H9 (cell line): ENCODE measurements at regions not wholly inside any gene's neighbourhood (a gene's known extent, or its start where the extent isn't known, plus 50 kb on each side); places are given as distances from the start of the nearest gene placed in this dataset.

ENCODE experiments used
- DNase-seq: peaks from one replicate; pipeline ENCODE4 v3.0.0-alpha.2; 2017
- H2AFZ ChIP-seq: one replicate; pipeline ENCODE4 v1.6.1; 2013; ENCODE audit warnings: mild to moderate bottlenecking, low read length, control low read depth, moderate library complexity
- H2AK5ac ChIP-seq: 2 replicates; pipeline ENCODE4 v1.6.1; 2013; ENCODE audit warnings: low read length, control low read depth, mixed read lengths; ENCODE audit not compliant: insufficient read length
- H2BK120ac ChIP-seq: one replicate; pipeline ENCODE4 v1.6.1; 2013; ENCODE audit warnings: low read depth, mild to moderate bottlenecking, low read length, control low read depth, inconsistent platforms; ENCODE audit not compliant: poor library complexity, severe bottlenecking
- H2BK12ac ChIP-seq: 2 replicates; pipeline ENCODE4 v1.6.1; 2013; ENCODE audit warnings: low read length, control low read depth, mixed read lengths, low read depth; ENCODE audit not compliant: insufficient read length
- H2BK15ac ChIP-seq: 2 replicates; pipeline ENCODE4 v1.6.1; 2013; ENCODE audit warnings: low read depth, low read length, control low read depth
- H2BK20ac ChIP-seq: one replicate; pipeline ENCODE4 v1.6.1; 2013; ENCODE audit warnings: low read depth, mild to moderate bottlenecking, low read length, control low read depth, inconsistent platforms; ENCODE audit not compliant: poor library complexity, severe bottlenecking
- H2BK5ac ChIP-seq: 2 replicates; pipeline ENCODE4 v1.6.1; 2013; ENCODE audit warnings: low read length, control low read depth, mixed read lengths; ENCODE audit not compliant: insufficient read length
- H3K14ac ChIP-seq: 2 replicates; pipeline ENCODE4 v1.6.1; 2013; ENCODE audit warnings: low read length, control low read depth; ENCODE audit not compliant: insufficient read depth
- H3K18ac ChIP-seq: 2 replicates; pipeline ENCODE4 v1.6.1; 2013; ENCODE audit warnings: low read depth, mild to moderate bottlenecking, mixed read lengths, low read length, control low read depth; ENCODE audit not compliant: insufficient read length
- H3K23ac ChIP-seq: 2 replicates; pipeline ENCODE4 v1.6.1; 2013; ENCODE audit warnings: low read length, control low read depth, mixed read lengths, low read depth; ENCODE audit not compliant: insufficient read length
- H3K23me2 ChIP-seq: 2 replicates; pipeline ENCODE4 v1.6.1; 2013; ENCODE audit warnings: low read depth, mild to moderate bottlenecking, mixed read lengths, low read length, control low read depth; ENCODE audit not compliant: insufficient read length, poor library complexity, severe bottlenecking
- H3K27ac ChIP-seq: 2 replicates; pipeline ENCODE4 v1.5.1; 2013; ENCODE audit warnings: low read length, control low read depth, mixed read lengths, low read depth; ENCODE audit not compliant: insufficient read length
- H3K27me3 ChIP-seq: 2 replicates; pipeline ENCODE4 v1.6.1; 2013; ENCODE audit warnings: low read length, control low read depth, inconsistent platforms; ENCODE audit not compliant: insufficient read depth
- H3K4ac ChIP-seq: 2 replicates; pipeline ENCODE4 v1.6.1; 2013; ENCODE audit warnings: low read depth, mild to moderate bottlenecking, control low read depth, inconsistent platforms, low read length, moderate library complexity
- H3K4me1 ChIP-seq: 2 replicates; pipeline ENCODE4 v1.6.1; 2013; ENCODE audit warnings: low read length, control low read depth, inconsistent platforms; ENCODE audit not compliant: insufficient read depth
- H3K4me2 ChIP-seq: 2 replicates; pipeline ENCODE4 v1.6.1; 2013; ENCODE audit warnings: low read length, control low read depth, mixed read lengths; ENCODE audit not compliant: insufficient read length, insufficient read depth
- H3K56ac ChIP-seq: 2 replicates; pipeline ENCODE4 v1.6.1; 2013; ENCODE audit warnings: low read depth, mild to moderate bottlenecking, mixed read lengths, low read length, control low read depth; ENCODE audit not compliant: insufficient read length
- H3K79me1 ChIP-seq: 2 replicates; pipeline ENCODE4 v1.6.1; 2013; ENCODE audit warnings: low read depth, mild to moderate bottlenecking, moderate library complexity, low read length, control low read depth, inconsistent platforms; ENCODE audit not compliant: insufficient read depth, poor library complexity, severe bottlenecking
- H3K79me2 ChIP-seq: 2 replicates; pipeline ENCODE4 v1.6.1; 2013; ENCODE audit warnings: low read length, control low read depth, inconsistent platforms; ENCODE audit not compliant: insufficient read depth
- H3K9ac ChIP-seq: 2 replicates; pipeline ENCODE4 v1.6.1; 2013; ENCODE audit warnings: low read length, control low read depth, mixed read lengths; ENCODE audit not compliant: insufficient read length; ENCODE audit errors: extremely low read depth
- H3K9me3 ChIP-seq: one replicate; pipeline ENCODE4 v1.6.1; 2013; ENCODE audit warnings: low read depth, low read length, inconsistent platforms; ENCODE audit not compliant: control insufficient read depth
- H3T11ph ChIP-seq: one replicate; pipeline ENCODE4 v1.6.1; 2013; ENCODE audit warnings: mild to moderate bottlenecking, low read length, control low read depth, inconsistent platforms
- H4K20me1 ChIP-seq: one replicate; pipeline ENCODE4 v1.6.1; 2013; ENCODE audit not compliant: control insufficient read depth, insufficient read length, insufficient read depth
- H4K5ac ChIP-seq: 2 replicates; pipeline ENCODE4 v1.6.1; 2013; ENCODE audit warnings: low read depth, mild to moderate bottlenecking, mixed read lengths, low read length, control low read depth; ENCODE audit not compliant: insufficient read length
- H4K8ac ChIP-seq: replicated peaks from 2 replicates; pipeline ENCODE4 v1.6.1; 2013; ENCODE audit warnings: low read length, control low read depth, mixed read lengths, low read depth; ENCODE audit not compliant: insufficient read length
- H4K91ac ChIP-seq: 2 replicates; pipeline ENCODE4 v1.6.1; 2013; ENCODE audit warnings: low read depth, mild to moderate bottlenecking, moderate library complexity, mixed read lengths, low read length, control low read depth; ENCODE audit not compliant: insufficient read length
- H3K27ac Mint-ChIP-seq, 3 experiments: 2 replicates in 2 of 3; 3 replicates in 1 of 3; pipeline ENCODE4 v1.8.0; 2020 to 2021; ENCODE audit warnings: mixed read lengths in 3 of 3, mild to moderate bottlenecking in 1 of 3, moderate library complexity in 1 of 3
- H3K27me3 Mint-ChIP-seq: 2 replicates; pipeline ENCODE4 v1.8.0; 2021; ENCODE audit warnings: low read depth, mild to moderate bottlenecking, moderate library complexity, mixed read lengths
- H3K36me3 Mint-ChIP-seq, 3 experiments: 2 replicates in 2 of 3; 3 replicates in 1 of 3; pipeline ENCODE4 v1.8.0; 2020 to 2021; ENCODE audit warnings: low read depth in 3 of 3, mixed read lengths in 3 of 3; ENCODE audit not compliant: insufficient read depth in 1 of 3
- H3K4me1 Mint-ChIP-seq, 2 experiments: 2 replicates each; pipeline ENCODE4 v1.8.0; 2020; ENCODE audit warnings: mixed read lengths in 2 of 2
- H3K4me3 Mint-ChIP-seq, 2 experiments: 2 replicates in 1 of 2; 3 replicates in 1 of 2; pipeline ENCODE4 v1.8.0; 2020 to 2021; ENCODE audit warnings: mild to moderate bottlenecking in 2 of 2, mixed read lengths in 2 of 2, moderate library complexity in 1 of 2
- H3K9me3 Mint-ChIP-seq, 2 experiments: 2 replicates in 1 of 2; 3 replicates in 1 of 2; pipeline ENCODE4 v1.8.0; 2020; ENCODE audit warnings: mild to moderate bottlenecking in 2 of 2, mixed read lengths in 2 of 2, moderate library complexity in 1 of 2
- CTCF ChIP-seq: fragments of 200-600 bp; sonication (generic); conservative IDR thresholded peaks from 3 replicates; pipeline ENCODE4 v1.8.0; 2021; ENCODE audit warnings: antibody characterized with exemption, mild to moderate bottlenecking
- WGBS: extraction: QIAGEN DNeasy Blood & Tissue Kit; methylation state at CpG from one replicate; pipeline ENCODE4 v1.1.7; 2013; ENCODE audit warnings: missing lambda C conversion rate, low lambda C conversion rate, mixed read lengths; ENCODE audit not compliant: insufficient read length; ENCODE audit errors: extremely low coverage; 5-methylcytosine and 5-hydroxymethylcytosine counted together

GRCh38 chr11:91926965-91927364 is 297.7 kb upstream of the FAT3 start:
- Histone ChIP-seq H3K27me3 (no peaks in the 10 kb centered on the region), H2BK15ac (no peak overlapping the region), H3T11ph (no peak overlapping the region), H3K4ac (no peak overlapping the region), H3K18ac (no peak overlapping the region), H2AFZ (no peak overlapping the region), H2BK12ac (no peak overlapping the region), H3K79me1 (no peaks in the 10 kb centered on the region), H4K8ac (no peak overlapping the region), H2AK5ac (no peak overlapping the region), H3K4me1 (no peaks in the 10 kb centered on the region), H4K20me1 (no peaks in the 10 kb centered on the region), H3K79me2 (no peaks in the 10 kb centered on the region), H3K23ac (no peak overlapping the region), H3K9ac (no peak overlapping the region), H4K91ac (no peak overlapping the region), H3K14ac (no peak overlapping the region), H4K5ac (no peak overlapping the region), H3K23me2 (no peaks in the 10 kb centered on the region), H3K9me3 (no peaks in the 10 kb centered on the region), H2BK120ac (no peak overlapping the region), H3K27ac (no peak overlapping the region), H3K4me2 (no peak overlapping the region), H2BK20ac (no peak overlapping the region), H3K56ac (no peak overlapping the region), H2BK5ac (no peak overlapping the region)
- DNase-seq, result no peak
- Mint-ChIP-seq H3K27ac (no peak overlapping the region), H3K27me3 (peaks cover 2% of the 10 kb centered on the region; the same call in 1 of the 2 replicates), H3K9me3 (no peaks in the 10 kb centered on the region), H3K4me1 (peaks cover 0 to 2% of the 10 kb centered on the region in 2 experiments; a peak in 1 of 4 replicates), H3K36me3 (no peaks in the 10 kb centered on the region), H3K4me3 (no peak overlapping the region)
- WGBS, result no CpG with 5 or more reads among the region's 1 CpG
- TF ChIP-seq CTCF, result no peak
